ENCODE measurements at regions not wholly inside any gene's neighbourhood (a gene's known extent, or its start where the extent isn't known, plus 50 kb on each side); places are given as distances from the start of the nearest gene placed in this dataset.
"Not testable (repeated sequence)": the region's sequence is repeated elsewhere in the genome, so short reads cannot be mapped to it uniquely, and the experiment has no call there.

DNA sequence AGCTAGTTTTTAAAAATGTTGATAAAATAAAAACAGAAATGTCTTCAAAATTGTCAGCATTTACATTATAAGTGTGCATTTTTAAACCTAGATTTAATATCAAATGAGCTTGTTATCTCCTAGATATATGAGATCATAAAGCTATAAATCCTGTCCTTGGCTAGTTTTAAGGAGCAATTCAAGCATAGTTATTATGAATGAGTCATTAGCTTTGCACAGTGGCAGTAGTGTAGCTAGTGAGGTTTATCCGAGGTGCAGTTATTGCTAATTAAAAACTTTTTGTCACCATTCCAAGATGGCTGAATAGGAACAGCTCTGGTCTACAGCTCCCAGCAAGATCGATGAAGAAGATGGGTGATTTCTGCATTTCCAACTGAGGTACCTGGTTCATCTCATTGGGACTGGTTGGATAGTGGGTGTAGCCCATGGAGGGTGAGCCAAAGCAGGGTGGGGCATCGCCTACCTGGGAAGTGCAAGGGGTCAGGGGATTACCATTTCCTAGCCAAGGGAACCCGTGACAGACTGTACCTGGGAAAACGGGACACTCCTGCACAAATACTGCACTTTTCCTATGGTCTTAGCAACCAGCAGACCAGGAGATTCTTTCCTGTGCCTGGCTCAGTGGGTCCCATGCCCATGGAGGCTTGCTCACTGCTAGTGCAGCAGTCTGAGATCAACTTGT is 108.8 kb upstream of the SYNCRIP start:
- Histone ChIP-seq H3K36me3 (ENCODE audit: control insufficient read depth, insufficient read depth, low read length) (no peaks in the 10 kb centered on the region), H3K4me3 (ENCODE audit: low read depth, low read length) (no peak overlapping the region), H3K27me3 (ENCODE audit: control insufficient read depth, insufficient read depth, low read length) (no peaks in the 10 kb centered on the region)
- TF ChIP-seq CTCF (IDR thresholded peaks at IDR 0.05; ENCODE audit: insufficient read depth, low read length, severe bottlenecking): no peak
- FAIRE-seq: no peak
- peak; percentile 11 for DNase-seq (ENCODE audit: low read depth)

DNA sequence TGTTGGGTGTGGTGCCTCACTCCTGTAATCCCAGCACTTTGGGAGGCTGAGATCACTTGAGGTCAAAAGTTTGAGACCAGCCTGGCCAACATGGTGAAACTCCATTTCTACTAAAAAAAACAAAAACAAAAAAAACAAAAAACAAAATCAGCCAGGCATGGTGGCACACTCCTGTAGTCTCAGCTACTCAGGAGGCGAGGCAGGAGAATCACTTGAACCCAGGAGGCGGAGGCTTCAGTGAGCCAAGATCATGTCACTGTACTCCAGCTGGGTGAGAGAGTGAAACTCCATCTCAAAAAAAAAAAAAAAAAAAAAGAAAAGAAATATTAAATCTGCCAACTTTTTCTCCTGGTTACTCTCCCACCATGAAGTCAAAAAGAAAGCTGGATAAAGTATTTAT is 107.5 kb upstream of the SYNCRIP start:
- not testable (repeated sequence) for H3K27me3 ChIP-seq (ENCODE audit: control insufficient read depth, insufficient read depth, low read length); FAIRE-seq; H3K36me3 ChIP-seq (ENCODE audit: control insufficient read depth, insufficient read depth, low read length); DNase-seq (ENCODE audit: low read depth); H3K4me3 ChIP-seq (ENCODE audit: low read depth, low read length)

GRCh38 chr6:85749236-85749635 is 106.5 kb upstream of the SYNCRIP start:
- H3K27me3 ChIP-seq (ENCODE audit: control insufficient read depth, insufficient read depth, low read length): no peaks in the 10 kb centered on the region
- TF ChIP-seq CTCF (IDR thresholded peaks at IDR 0.05; ENCODE audit: insufficient read depth, low read length, severe bottlenecking): no peak
- no peak overlapping the region for H3K4me3 ChIP-seq (ENCODE audit: low read depth, low read length)
- no peak for FAIRE-seq
- DNase-seq (ENCODE audit: low read depth): no peak
- H3K36me3 ChIP-seq (ENCODE audit: control insufficient read depth, insufficient read depth, low read length): no peaks in the 10 kb centered on the region

DNA sequence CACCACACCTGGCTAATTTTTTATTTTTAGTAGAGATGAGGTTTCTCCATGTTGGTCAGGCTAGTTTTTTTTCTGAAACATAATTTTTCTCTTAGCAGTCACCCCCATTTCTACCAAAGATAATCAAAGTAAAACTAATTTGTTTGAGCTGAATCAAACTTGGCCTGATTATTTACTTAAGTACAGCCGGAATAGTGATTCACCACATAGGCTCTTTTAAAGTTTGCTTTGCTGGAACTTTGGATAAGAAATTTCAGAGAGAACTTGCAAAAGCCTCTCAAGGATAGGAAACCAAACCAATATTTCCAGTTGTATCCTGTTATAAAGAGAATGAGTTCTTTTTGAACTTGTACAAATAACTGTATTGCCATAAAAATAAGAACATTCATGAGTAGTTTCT is 105.0 kb upstream of the SYNCRIP start:
- H3K36me3 ChIP-seq (ENCODE audit: control insufficient read depth, insufficient read depth, low read length): no peaks in the 10 kb centered on the region
- TF ChIP-seq CTCF (IDR thresholded peaks at IDR 0.05; ENCODE audit: insufficient read depth, low read length, severe bottlenecking): no peak
- H3K27me3 ChIP-seq (ENCODE audit: control insufficient read depth, insufficient read depth, low read length): no peaks in the 10 kb centered on the region
- no peak overlapping the region for H3K4me3 ChIP-seq (ENCODE audit: low read depth, low read length)
- DNase-seq (ENCODE audit: low read depth) (peak; percentile 81), FAIRE-seq (no peak)

DNA sequence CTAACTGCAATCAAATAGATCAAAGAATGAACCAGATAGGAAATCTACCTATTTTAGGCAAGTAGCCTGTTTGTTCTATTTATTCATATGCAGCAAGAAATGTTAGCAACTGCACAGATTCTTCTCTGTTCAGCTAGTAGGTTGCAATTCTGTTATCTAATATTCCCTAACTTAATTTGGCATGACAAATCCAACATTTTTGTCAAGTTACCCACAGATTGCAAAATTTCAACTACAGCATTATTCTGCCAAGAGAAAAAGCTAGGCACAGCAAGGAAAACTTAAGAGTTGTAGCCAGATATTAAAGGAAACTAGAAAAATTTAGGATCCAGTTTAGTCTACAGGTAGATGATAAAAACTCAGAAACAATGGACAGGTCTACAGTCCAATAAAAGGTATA is 104.4 kb upstream of the SYNCRIP start:
- Histone ChIP-seq H3K27me3 (ENCODE audit: control insufficient read depth, insufficient read depth, low read length) (no peaks in the 10 kb centered on the region), H3K36me3 (ENCODE audit: control insufficient read depth, insufficient read depth, low read length) (no peaks in the 10 kb centered on the region), H3K4me3 (ENCODE audit: low read depth, low read length) (no peak overlapping the region)
- FAIRE-seq: no peak
- DNase-seq (ENCODE audit: low read depth): peak; percentile 28
- TF ChIP-seq CTCF (IDR thresholded peaks at IDR 0.05; ENCODE audit: insufficient read depth, low read length, severe bottlenecking): no peak

- no peak for FAIRE-seq
- TF ChIP-seq CTCF (IDR thresholded peaks at IDR 0.05; ENCODE audit: insufficient read depth, low read length, severe bottlenecking): no peak
- DNase-seq (ENCODE audit: low read depth): no peak
- H3K4me3 ChIP-seq (ENCODE audit: low read depth, low read length): no peak overlapping the region
- no peaks in the 10 kb centered on the region for H3K27me3 ChIP-seq (ENCODE audit: control insufficient read depth, insufficient read depth, low read length)
- H3K36me3 ChIP-seq (ENCODE audit: control insufficient read depth, insufficient read depth, low read length): no peaks in the 10 kb centered on the region
These were observed 101.8 kb upstream of the SYNCRIP start for GRCh38 chr6:85744433-85744970.
